ENCODE measurements at regions not wholly inside any gene's neighbourhood (a gene's known extent, or its start where the extent isn't known, plus 50 kb on each side); places are given as distances from the start of the nearest gene placed in this dataset.
"Not testable (repeated sequence)": the region's sequence is repeated elsewhere in the genome, so short reads cannot be mapped to it uniquely, and the experiment has no call there.

DNA sequence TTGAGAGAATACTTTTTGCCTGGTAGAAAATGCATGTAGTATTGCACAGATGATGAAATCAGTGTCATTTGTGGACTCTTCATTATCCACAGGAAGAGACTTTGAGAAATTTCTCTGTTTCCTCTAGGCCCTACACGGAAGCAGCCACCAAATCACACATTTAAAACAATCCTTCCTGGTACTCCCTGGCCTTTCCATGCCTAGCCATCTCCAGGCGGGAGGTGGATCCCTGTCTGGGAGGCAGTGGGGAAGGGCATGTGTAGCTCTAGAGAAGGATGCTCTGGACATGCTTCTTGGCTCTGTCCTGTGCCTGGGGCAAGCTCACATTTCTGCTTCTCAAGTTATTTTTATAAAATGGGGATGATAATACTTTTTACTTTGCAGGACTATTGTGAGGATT lies 114.1 kb downstream of the ADAMTS15 start:
- intact Hi-C loops (cut with DNase I; ENCODE audit: low total_unique reads) = no loop called here

GRCh38 chr11:130566360-130566759 lies 117.9 kb downstream of the ADAMTS15 start:
- intact Hi-C loops (cut with DNase I; ENCODE audit: low total_unique reads); DNase-seq (ENCODE audit: low spot score in 2 of 2); H3K4me3 ChIP-seq (ENCODE audit: low read depth, poor library complexity, severe bottlenecking): not testable (repeated sequence)
- WGBS, 2 donors = 83 to 92% methylated on average over 7 of the region's 7 CpGs

More for the DNA sequence above, 114.1 kb downstream of the ADAMTS15 start:
- 92% methylated on average over 2 of the region's 2 CpGs for WGBS, 2 donors
- no peak for TF ChIP-seq CTCF (IDR thresholded peaks at IDR 0.05)
- no peak for TF ChIP-seq POLR2A (IDR thresholded peaks at IDR 0.05)
- DNase-seq (ENCODE audit: low spot score in 2 of 2) = no peak
- no peak overlapping the region for H3K4me3 ChIP-seq (ENCODE audit: low read depth, poor library complexity, severe bottlenecking)

DNA sequence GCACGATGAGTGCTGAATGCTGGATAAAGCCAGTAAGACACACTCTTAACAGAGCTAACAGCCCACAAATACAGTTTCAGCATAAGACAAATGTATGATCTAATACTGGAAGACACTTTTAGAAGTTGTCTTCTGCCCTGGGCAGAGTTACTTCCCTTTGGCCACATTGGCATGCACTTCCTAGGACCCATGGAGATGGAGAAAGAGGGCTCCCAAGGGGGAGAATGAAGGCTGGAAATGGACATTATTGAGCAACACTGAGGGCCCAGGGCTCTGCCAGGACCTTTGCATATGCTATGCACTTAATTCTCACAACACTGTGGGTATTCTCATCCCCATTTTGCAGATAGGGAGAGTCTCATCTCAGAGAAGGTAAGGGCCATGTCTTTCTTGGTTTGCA lies 123.1 kb downstream of the ADAMTS15 start:
- WGBS, 2 donors = 90 to 94% methylated on average over 1 of the region's 1 CpG
- no peak for DNase-seq (ENCODE audit: low spot score in 2 of 2)
- TF ChIP-seq CTCF (IDR thresholded peaks at IDR 0.05) (no peak), POLR2A (IDR thresholded peaks at IDR 0.05) (no peak)

GRCh38 chr11:130571947-130572584 lies 123.6 kb downstream of the ADAMTS15 start:
- no peak overlapping the region for H3K4me3 ChIP-seq (ENCODE audit: low read depth, poor library complexity, severe bottlenecking)
- intact Hi-C loops (cut with DNase I; ENCODE audit: low total_unique reads) = no loop called here
- DNase-seq (ENCODE audit: low spot score in 2 of 2) = no peak
- TF ChIP-seq CTCF (IDR thresholded peaks at IDR 0.05) = no peak
- no peak for TF ChIP-seq POLR2A (IDR thresholded peaks at IDR 0.05)
- WGBS, 2 donors = 79 to 81% methylated on average over 10 of the region's 10 CpGs

More for the DNA sequence above, 123.1 kb downstream of the ADAMTS15 start:
- no peak overlapping the region for H3K4me3 ChIP-seq (ENCODE audit: low read depth, poor library complexity, severe bottlenecking)
- intact Hi-C loops (cut with DNase I; ENCODE audit: low total_unique reads) = no loop called here

DNA sequence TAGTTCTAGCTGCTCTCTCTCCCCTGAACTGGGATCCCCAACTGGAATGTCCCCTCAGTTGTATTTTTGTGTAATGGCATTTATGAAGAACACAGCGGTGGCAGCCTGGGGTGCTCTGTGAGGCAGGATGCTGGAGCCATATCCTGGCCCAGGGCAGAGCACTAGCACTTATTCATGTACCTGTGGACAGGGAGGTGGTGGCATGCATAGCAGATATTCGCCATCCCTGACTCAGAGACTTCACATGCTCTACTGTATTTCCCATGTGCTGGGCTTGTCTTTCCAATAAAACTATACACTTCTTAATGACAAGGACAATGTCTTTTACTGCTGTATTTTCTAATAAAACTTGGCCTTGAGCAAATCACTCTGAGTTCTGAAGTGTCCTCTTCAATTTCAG lies 125.3 kb downstream of the ADAMTS15 start:
- TF ChIP-seq POLR2A (IDR thresholded peaks at IDR 0.05) (no peak), CTCF (IDR thresholded peaks at IDR 0.05) (no peak)
- H3K4me3 ChIP-seq (ENCODE audit: low read depth, poor library complexity, severe bottlenecking) = no peak overlapping the region
- WGBS, 2 donors = 94 to 100% methylated on average over 2 of the region's 2 CpGs
- intact Hi-C loops (cut with DNase I; ENCODE audit: low total_unique reads) = no loop called here
- DNase-seq (ENCODE audit: low spot score in 2 of 2) = no peak

- no peak overlapping the region for H3K4me3 ChIP-seq (ENCODE audit: low read depth, poor library complexity, severe bottlenecking)
- intact Hi-C loops (cut with DNase I; ENCODE audit: low total_unique reads) = no loop called here
- TF ChIP-seq POLR2A (IDR thresholded peaks at IDR 0.05) (no peak), CTCF (IDR thresholded peaks at IDR 0.05) (no peak)
- 82 to 86% methylated on average over 2 of the region's 2 CpGs for WGBS, 2 donors
- no peak for DNase-seq (ENCODE audit: low spot score in 2 of 2)
These were observed 126.3 kb downstream of the ADAMTS15 start for GRCh38 chr11:130574740-130575139.
